Astrocyte of the spinal cord (primary cell): ENCODE measurements at regions not wholly inside any gene's neighbourhood (a gene's known extent, or its start where the extent isn't known, plus 50 kb on each side); places are given as distances from the start of the nearest gene placed in this dataset.

Experiments used
- DNase-seq: peaks from one replicate; pipeline ENCODE4 v3.0.0; 2011; ENCODE audit warnings: low read depth, low spot score
- H3K4me3 ChIP-seq: 2 replicates; pipeline ENCODE4 v1.5.1; 2011; ENCODE audit warnings: low read depth, mild to moderate bottlenecking, low read length, moderate library complexity
- CTCF ChIP-seq: IDR thresholded peaks from 2 replicates; pipeline ENCODE4 v1.5.1; 2012; ENCODE audit warnings: low read depth, mild to moderate bottlenecking, low read length, inconsistent platforms
- in situ Hi-C: cut with HindIII; loops from 2 replicates; pipeline ENCODE4 v1.10.0; 2017; ENCODE audit warnings: low sequenced_read_pairs

GRCh38 chr21:28234326-28234725, 758.4 kb downstream of the LTN1 start:
- TF ChIP-seq CTCF: no peak
- H3K4me3 ChIP-seq: no peak overlapping the region
- in situ Hi-C loops: no loop called here
- no peak for DNase-seq

GRCh38 chr21:28233536-28234220, 759.0 kb downstream of the LTN1 start:
- TF ChIP-seq CTCF: no peak
- H3K4me3 ChIP-seq: no peak overlapping the region
- in situ Hi-C loops: no loop called here
- no peak for DNase-seq

- in situ Hi-C loops: no loop called here
- no peak for DNase-seq
- H3K4me3 ChIP-seq: no peak overlapping the region
Measured at GRCh38 chr21:28230559-28230958, 762.1 kb downstream of the LTN1 start.

GRCh38 chr21:28229814-28230213, 762.9 kb downstream of the LTN1 start:
- in situ Hi-C loops: no loop called here
- no peak overlapping the region for H3K4me3 ChIP-seq
- no peak for TF ChIP-seq CTCF
- DNase-seq: peak; percentile 61

More at GRCh38 chr21:28230559-28230958, 762.1 kb downstream of the LTN1 start:
- no peak for TF ChIP-seq CTCF

DNA sequence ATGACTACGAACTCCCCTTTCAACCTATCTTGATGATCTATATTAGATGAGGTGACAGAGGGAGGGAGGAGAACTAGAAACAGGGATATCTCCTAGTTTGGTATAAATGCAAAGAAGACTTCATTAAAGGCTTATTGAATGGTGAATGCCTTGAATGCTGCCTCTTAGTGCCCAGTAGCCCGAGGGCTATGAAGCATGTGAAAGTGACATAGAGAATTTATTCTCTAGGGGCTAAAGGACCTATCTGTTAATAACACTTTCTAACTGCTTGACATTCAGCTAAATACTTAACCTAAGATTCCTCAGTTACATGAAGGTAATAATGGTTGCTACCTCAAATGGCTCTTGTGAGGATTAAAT, 764.1 kb downstream of the LTN1 start:
- no peak overlapping the region for H3K4me3 ChIP-seq
- in situ Hi-C loops: no loop called here
- TF ChIP-seq CTCF: no peak
- no peak for DNase-seq

DNA sequence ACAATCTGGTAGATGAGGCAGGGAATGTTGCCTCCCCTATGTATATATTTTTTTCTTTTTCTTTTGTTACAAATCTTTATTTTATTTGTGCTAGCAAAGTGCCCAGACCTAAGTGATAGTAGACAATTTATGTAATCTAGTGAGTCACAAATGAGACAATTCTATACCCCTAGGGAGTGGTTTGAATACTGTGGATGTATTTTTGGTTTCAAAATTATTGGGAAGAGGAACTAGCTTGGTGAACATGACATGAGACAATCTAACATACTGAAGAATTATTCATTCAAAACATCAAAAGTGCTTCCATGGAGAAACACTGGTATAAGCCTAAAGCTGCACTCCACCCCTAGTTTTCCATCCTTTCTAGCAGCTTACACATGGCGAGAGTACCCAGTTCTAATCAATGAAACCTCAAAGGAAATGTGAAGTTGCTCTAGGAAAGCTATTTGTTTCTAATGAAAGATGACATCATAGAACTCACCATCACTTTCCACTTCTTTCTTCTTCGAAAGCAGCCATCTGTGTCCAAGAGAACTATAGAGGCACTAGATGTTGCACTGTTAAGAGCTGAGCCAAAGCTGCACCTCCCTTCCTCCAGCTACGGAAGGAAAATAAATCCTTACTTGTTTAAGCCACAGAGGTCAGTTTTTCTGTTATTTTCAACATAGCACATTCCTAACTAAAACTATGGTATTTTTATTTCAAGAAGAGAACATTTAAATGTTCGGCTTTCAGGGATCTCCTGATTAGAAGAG, 764.6 kb downstream of the LTN1 start:
- no peak overlapping the region for H3K4me3 ChIP-seq
- in situ Hi-C loops: no loop called here
- no peak for DNase-seq
- TF ChIP-seq CTCF: no peak
